DND-41 (cell line): ENCODE measurements at regions not wholly inside any gene's neighbourhood (a gene's known extent, or its start where the extent isn't known, plus 50 kb on each side); places are given as distances from the start of the nearest gene placed in this dataset.

ENCODE experiments used
- CTCF ChIP-seq: IDR thresholded peaks from 2 replicates; pipeline ENCODE4 v1.5.1; 2012; ENCODE audit warnings: borderline replicate concordance, low read length, moderate library complexity, mild to moderate bottlenecking; ENCODE audit not compliant: poor library complexity, severe bottlenecking; ENCODE audit errors: extremely low read depth
- EZH2 ChIP-seq: IDR thresholded peaks from 3 replicates; pipeline ENCODE4 v1.6.1; 2012; ENCODE audit warnings: borderline replicate concordance, low read depth, mild to moderate bottlenecking, moderate library complexity, low read length, inconsistent platforms; ENCODE audit not compliant: severe bottlenecking

DNA sequence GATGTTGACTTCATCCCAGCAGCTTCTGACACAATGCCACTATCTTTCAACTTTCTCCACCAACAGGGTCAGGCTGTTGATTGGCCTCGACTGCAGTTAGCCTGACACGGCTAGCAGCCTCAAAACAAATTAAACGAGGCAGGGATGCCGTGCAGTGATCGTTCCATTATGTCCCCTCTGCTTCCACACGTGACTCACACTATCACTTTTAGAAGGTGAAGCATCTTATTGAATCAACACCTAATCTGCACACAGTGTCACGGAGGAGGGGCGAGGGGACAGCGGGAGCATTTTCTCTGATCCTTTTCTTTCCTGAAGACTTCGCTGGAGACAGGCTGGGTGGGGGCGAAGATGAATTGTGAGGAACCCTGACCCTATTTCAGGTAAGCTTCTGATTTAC is 241.9 kb upstream of the ZNF507 start:
- TF ChIP-seq CTCF (no peak), EZH2 (no peak)
